K562 (cell line): ENCODE measurements at regions not wholly inside any gene's neighbourhood (a gene's known extent, or its start where the extent isn't known, plus 50 kb on each side); places are given as distances from the start of the nearest gene placed in this dataset.

Source experiments
- ATAC-seq: fragments of 200-7000 bp; cut with Tn5 transposase; 3 replicates; pipeline ENCODE4 v1.9.1; 2020; ENCODE audit warnings: moderate library complexity
- BruUV-seq: library from RNA; stranded (reverse); fragments of 400-500 nt; replicated peaks from 2 replicates; lab custom pipeline; 2021; lab: Mats Ljungman, UMichigan
- CTCF ChIA-PET: fragments of 300-600 bp; formaldehyde crosslinking; extraction: SDS; loops from one replicate; lab custom pipeline; 2021; ENCODE audit warnings: low intra/inter-chr PET ratio; lab: Yijun Ruan, JAX
- POLR2A ChIA-PET: fragments of 300-600, 350-650 bp; sonication (Branson Sonifier 250); formaldehyde crosslinking; extraction: SDS; loops from one replicate; lab custom pipeline; 2021; ENCODE audit warnings: antibody characterized with exemption, inconsistent platforms; lab: Yijun Ruan, JAX
- DNase-seq, 4 experiments: peaks; one replicate each; pipeline versions ENCODE4 v3.0.0 to v3.0.0-alpha.2; 2011 to 2018; ENCODE audit warnings: low spot score in 3 of 4, mixed read lengths in 3 of 4; ENCODE audit errors: extremely low read depth in 1 of 4
- FAIRE-seq: peaks from 2 replicates; lab custom pipeline; 2011; peaks lifted over from hg19 to GRCh38; lab: Jason Lieb, UNC
- H2AFZ ChIP-seq: 2 replicates; pipeline ENCODE4 v1.6.0; 2011; ENCODE audit warnings: low read depth, low read length, control low read depth, inconsistent platforms
- H3K27ac ChIP-seq: fragments of 200-600 bp; 3 replicates; pipeline ENCODE4 v1.8.0; 2011; ENCODE audit warnings: low read depth, mild to moderate bottlenecking, control low read depth, inconsistent platforms, low read length, moderate library complexity, mixed read lengths; ENCODE audit errors: extremely low read depth
- H3K27me3 ChIP-seq, 2 experiments: fragments of 300-600 bp in 1 of 2; 2 replicates in 1 of 2; 3 replicates in 1 of 2; pipeline versions ENCODE4 v1.6.0 to v1.8.0; 2011; ENCODE audit warnings: inconsistent platforms in 2 of 2, low read length in 2 of 2, mild to moderate bottlenecking in 1 of 2, mixed read lengths in 1 of 2, moderate library complexity in 1 of 2; ENCODE audit not compliant: control insufficient read depth in 2 of 2, insufficient read depth in 2 of 2
- H3K36me3 ChIP-seq: fragments of 300-600 bp; 3 replicates; pipeline ENCODE4 v1.8.0; 2011; ENCODE audit warnings: mild to moderate bottlenecking, low read length, inconsistent platforms; ENCODE audit not compliant: control insufficient read depth, insufficient read depth
- H3K4me1 ChIP-seq, 2 experiments: fragments of 200-600 bp in 1 of 2; replicated peaks in 1 of 2; 2 replicates in 1 of 2; 3 replicates in 1 of 2; pipeline versions ENCODE4 v1.5.1 to v1.8.0; 2011; ENCODE audit warnings: inconsistent platforms in 2 of 2, low read length in 2 of 2, mild to moderate bottlenecking in 1 of 2, mixed read lengths in 1 of 2, moderate library complexity in 1 of 2; ENCODE audit not compliant: control insufficient read depth in 2 of 2, insufficient read depth in 2 of 2
- H3K4me2 ChIP-seq: 2 replicates; pipeline ENCODE4 v1.6.1; 2011; ENCODE audit warnings: low read length, control low read depth, inconsistent platforms, mixed read lengths; ENCODE audit not compliant: insufficient read depth
- H3K4me3 ChIP-seq: fragments of 200-600 bp; sonication (generic), shearing (Covaris generic); 2 replicates; pipeline ENCODE4 v1.5.1; 2016; ENCODE audit warnings: control low read depth, inconsistent platforms
- H3K79me2 ChIP-seq: fragments of 200-600 bp; 3 replicates; pipeline ENCODE4 v1.8.0; 2011; ENCODE audit warnings: low read length, inconsistent platforms; ENCODE audit not compliant: control insufficient read depth, insufficient read depth
- H3K9ac ChIP-seq, 2 experiments: 2 replicates each; pipeline versions ENCODE4 v1.6.0 to v1.6.1; 2011; ENCODE audit warnings: low read depth in 2 of 2, low read length in 2 of 2, control low read depth in 1 of 2, inconsistent platforms in 1 of 2, mild to moderate bottlenecking in 1 of 2, mixed read lengths in 1 of 2; ENCODE audit not compliant: insufficient read depth in 1 of 2
- H3K9me1 ChIP-seq: one replicate; pipeline ENCODE4 v1.6.0; 2011; ENCODE audit warnings: inconsistent platforms, mild to moderate bottlenecking, low read length, moderate library complexity; ENCODE audit not compliant: control insufficient read depth, insufficient read depth
- H3K9me3 ChIP-seq: replicated peaks from 2 replicates; pipeline ENCODE4 v1.5.1; 2011; ENCODE audit warnings: low read depth, low read length, inconsistent platforms; ENCODE audit not compliant: control insufficient read depth, insufficient read depth
- H4K20me1 ChIP-seq: replicated peaks from 2 replicates; pipeline ENCODE4 v1.6.1; 2011; ENCODE audit warnings: low read length, inconsistent platforms, mixed read lengths; ENCODE audit not compliant: control insufficient read depth, insufficient read depth
- ASH1L ChIP-seq: fragments of 450-650 bp; IDR thresholded peaks from 2 replicates; pipeline ENCODE4 v1.6.1; 2018; ENCODE audit warnings: borderline replicate concordance, mild to moderate bottlenecking, low read depth; ENCODE audit not compliant: partially characterized antibody
- HDAC3 ChIP-seq: fragments of 450-650 bp; IDR thresholded peaks from 2 replicates; pipeline ENCODE4 v1.6.1; 2018; ENCODE audit warnings: borderline replicate concordance, mild to moderate bottlenecking, moderate library complexity; ENCODE audit not compliant: partially characterized antibody
- JUND ChIP-seq, 2 experiments: IDR thresholded peaks; 2 replicates in 1 of 2; 3 replicates in 1 of 2; pipeline ENCODE4 v1.6.1; 2011; ENCODE audit warnings: borderline replicate concordance in 2 of 2, low read depth in 2 of 2, low read length in 2 of 2, improper control_type of control experiment in 1 of 2, missing biosample characterization in 1 of 2, missing genetic modification characterization in 1 of 2, missing genetic modification reagents in 1 of 2
- KLF13 ChIP-seq: fragments of 450-650 bp; IDR thresholded peaks from 2 replicates; pipeline ENCODE4 v1.6.1; 2016; ENCODE audit warnings: missing genetic modification characterization, low read depth, mild to moderate bottlenecking, missing compliant biosample characterization, moderate library complexity, borderline replicate concordance
- KLF16 ChIP-seq: IDR thresholded peaks from 2 replicates; pipeline ENCODE4 v1.6.1; 2016; ENCODE audit warnings: antibody characterized with exemption
- L3MBTL2 ChIP-seq: fragments of 450-650 bp; IDR thresholded peaks from 2 replicates; pipeline ENCODE4 v1.6.1; 2016; ENCODE audit warnings: mild to moderate bottlenecking, moderate library complexity
- NUFIP1 ChIP-seq: fragments of 450-650 bp; IDR thresholded peaks from 2 replicates; pipeline ENCODE4 v1.6.1; 2018; ENCODE audit not compliant: partially characterized antibody
- SNRNP70 ChIP-seq: fragments of 200-400 bp; formaldehyde crosslinking; optimal IDR thresholded peaks from 2 replicates; pipeline ENCODE3; 2017; ENCODE audit warnings: low read depth, low read length
- SRSF7 ChIP-seq: fragments of 200-400 bp; formaldehyde crosslinking; optimal IDR thresholded peaks from 2 replicates; pipeline ENCODE3; 2017; ENCODE audit warnings: mild to moderate bottlenecking, low read depth, low read length
- SRSF9 ChIP-seq: fragments of 200-400 bp; formaldehyde crosslinking; IDR thresholded peaks from 2 replicates; pipeline ENCODE4 v1.6.1; 2017; ENCODE audit warnings: low read depth, low read length, borderline replicate concordance
- XRCC5 ChIP-seq: fragments of 200-400 bp; formaldehyde crosslinking; IDR thresholded peaks from 2 replicates; pipeline ENCODE4 v1.6.1; 2017; ENCODE audit warnings: low read depth, mild to moderate bottlenecking, low read length
- YY1 ChIP-seq, 3 experiments: IDR thresholded peaks; 2 replicates each; pipeline ENCODE4 v1.6.1; 2011; ENCODE audit warnings: low read length in 2 of 3, mild to moderate bottlenecking in 2 of 3, moderate library complexity in 2 of 3, borderline replicate concordance in 1 of 3, control low read depth in 1 of 3, low read depth in 1 of 3; ENCODE audit not compliant: insufficient read depth in 3 of 3, insufficient replicate concordance in 2 of 3, control insufficient read depth in 1 of 3, insufficient read length in 1 of 3; ENCODE audit errors: extremely low read depth in 1 of 3
- ZNF766 ChIP-seq: fragments of 200-800 bp; sonication (Bioruptor generic); conservative IDR thresholded peaks from 2 replicates; pipeline ENCODE4 v1.6.1; 2016; ENCODE audit warnings: missing genetic modification characterization, missing compliant biosample characterization
- WGBS: fragments of 100-300 bp; shearing (Covaris generic); methylation state at CpG from one replicate; pipeline ENCODE4 v1.1.6; 2016; ENCODE audit warnings: low coverage, mixed read lengths; ENCODE audit not compliant: insufficient coverage; ENCODE audit errors: missing lambda C conversion rate; 5-methylcytosine and 5-hydroxymethylcytosine counted together
- in situ Hi-C: fragments of 300-500 bp; cut with MboI; formaldehyde crosslinking; loops from 4 replicates; pipeline ENCODE4 v1.15.0; 2018; ENCODE audit warnings: inconsistent platforms, mixed read lengths
- intact Hi-C: fragments of 100-400 bp; cut with micrococcal nuclease; formaldehyde crosslinking; loops from 2 replicates; pipeline ENCODE4 v1.14.2; 2022
- TF ChIP-seq, protein P1 (sequence below), 2 experiments: fragments of 450-650 bp in 1 of 2; sonication (generic) in 1 of 2; formaldehyde crosslinking in 1 of 2; IDR thresholded peaks in 1 of 2; conservative IDR thresholded peaks in 1 of 2; 2 replicates each; pipeline versions ENCODE4 v1.6.1 to v1.8.1; 2016 to 2023; ENCODE audit warnings: mild to moderate bottlenecking in 2 of 2, moderate library complexity in 2 of 2, inconsistent platforms in 1 of 2, missing genetic modification reagents in 1 of 2
- TF ChIP-seq, protein P2 (sequence below): sonication (generic); formaldehyde crosslinking; IDR thresholded peaks from 2 replicates; pipeline ENCODE4 v1.8.1; 2023; ENCODE audit warnings: mild to moderate bottlenecking, missing genetic modification reagents
- TF ChIP-seq, protein P3 (sequence below), 2 experiments: fragments of 250-450 bp in 1 of 2; fragments of 450-650 bp in 1 of 2; sonication (Bioruptor Pico) in 1 of 2; IDR thresholded peaks; 2 replicates each; pipeline versions ENCODE4 v1.6.1 to v1.8.0; 2016 to 2021; ENCODE audit warnings: mild to moderate bottlenecking in 2 of 2, moderate library complexity in 2 of 2, missing compliant biosample characterization in 1 of 2, missing genetic modification characterization in 1 of 2

DNA sequence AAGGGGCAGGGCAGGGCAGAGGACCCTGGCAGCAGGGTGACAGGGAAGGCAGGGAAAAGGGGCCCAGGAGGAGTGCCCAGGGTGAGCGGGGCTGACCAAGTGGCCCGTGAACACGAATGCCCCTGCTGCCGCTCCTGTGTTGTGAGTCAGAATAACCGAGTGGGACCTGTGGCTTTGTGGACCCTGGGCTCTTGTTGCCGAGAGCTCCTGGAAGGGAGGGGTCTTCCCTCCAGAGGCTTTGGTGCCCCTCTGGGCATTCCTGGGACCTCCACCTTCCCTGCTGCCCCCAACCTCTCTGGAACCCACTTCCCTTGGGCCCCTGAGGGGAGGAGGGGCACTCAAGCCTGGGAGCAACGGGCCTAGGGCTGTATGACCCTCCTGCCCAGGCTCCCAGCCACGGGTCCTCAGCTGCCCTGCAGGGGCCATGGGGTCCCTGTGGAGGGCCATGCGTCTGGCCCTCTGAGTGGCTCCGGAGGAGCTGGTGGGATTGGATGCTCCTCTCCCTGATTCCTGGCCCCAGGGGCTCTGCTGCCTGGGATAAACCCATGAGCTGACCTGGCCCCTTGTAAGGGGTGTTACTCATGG, 319.4 kb downstream of the TMEM121 start:
- 0% methylated on average over 3 of the region's 10 CpGs for WGBS
- DNase-seq (no peak), FAIRE-seq (no peak), ATAC-seq (no peak)
- intact Hi-C loops (no loop called here), in situ Hi-C loops (no loop called here)
- Histone ChIP-seq H3K9ac (no peak overlapping the region; a peak in 1 of 4 replicates), H3K79me2 (no peaks in the 10 kb centered on the region), H3K27ac (no peak overlapping the region), H3K9me3 (no peaks in the 10 kb centered on the region), H3K4me3 (no peak overlapping the region), H4K20me1 (no peaks in the 10 kb centered on the region), H2AFZ (no peak overlapping the region), H3K4me1 (no peaks in the 10 kb centered on the region), H3K27me3 (no peaks in the 10 kb centered on the region; a peak in 1 of 5 replicates), H3K36me3 (no peaks in the 10 kb centered on the region), H3K4me2 (no peak overlapping the region), H3K9me1 (no peaks in the 10 kb centered on the region)
- ChIA-PET POLR2A (no interaction called here), CTCF (no interaction called here)
- no TSS peak for BruUV-seq
- TF ChIP-seq HDAC3 (no peak), NUFIP1 (no peak), SRSF9 (no peak), YY1 (IDR thresholded peaks at IDR 0.05; ENCODE audit: borderline replicate concordance in 1 of 3, control insufficient read depth in 1 of 3, extremely low read depth in 1 of 3, insufficient read depth in 3 of 3, insufficient read length in 1 of 3, insufficient replicate concordance in 2 of 3, low read depth in 1 of 3, low read length in 2 of 3) (no peak), SNRNP70 (no peak), KLF16 (no peak), KLF13 (tag) (no peak), SRSF7 (no peak), XRCC5 (no peak), JUND (IDR thresholded peaks at IDR 0.05; ENCODE audit: borderline replicate concordance, low read depth, low read length) (no peak), JUND (tag; IDR thresholded peaks at IDR 0.05; ENCODE audit: borderline replicate concordance, low read depth, low read length) (no peak), ASH1L (no peak), ZNF766 (no peak), L3MBTL2 (no peak)
- TF ChIP-seq, protein P1, sequence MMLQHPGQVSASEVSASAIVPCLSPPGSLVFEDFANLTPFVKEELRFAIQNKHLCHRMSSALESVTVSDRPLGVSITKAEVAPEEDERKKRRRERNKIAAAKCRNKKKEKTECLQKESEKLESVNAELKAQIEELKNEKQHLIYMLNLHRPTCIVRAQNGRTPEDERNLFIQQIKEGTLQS (IDR thresholded peaks at IDR 0.05): no peak
- TF ChIP-seq, protein P1 (CRISPR knock-in tag; conservative IDR thresholded peaks at IDR 0.05): no peak
- TF ChIP-seq, protein P2, sequence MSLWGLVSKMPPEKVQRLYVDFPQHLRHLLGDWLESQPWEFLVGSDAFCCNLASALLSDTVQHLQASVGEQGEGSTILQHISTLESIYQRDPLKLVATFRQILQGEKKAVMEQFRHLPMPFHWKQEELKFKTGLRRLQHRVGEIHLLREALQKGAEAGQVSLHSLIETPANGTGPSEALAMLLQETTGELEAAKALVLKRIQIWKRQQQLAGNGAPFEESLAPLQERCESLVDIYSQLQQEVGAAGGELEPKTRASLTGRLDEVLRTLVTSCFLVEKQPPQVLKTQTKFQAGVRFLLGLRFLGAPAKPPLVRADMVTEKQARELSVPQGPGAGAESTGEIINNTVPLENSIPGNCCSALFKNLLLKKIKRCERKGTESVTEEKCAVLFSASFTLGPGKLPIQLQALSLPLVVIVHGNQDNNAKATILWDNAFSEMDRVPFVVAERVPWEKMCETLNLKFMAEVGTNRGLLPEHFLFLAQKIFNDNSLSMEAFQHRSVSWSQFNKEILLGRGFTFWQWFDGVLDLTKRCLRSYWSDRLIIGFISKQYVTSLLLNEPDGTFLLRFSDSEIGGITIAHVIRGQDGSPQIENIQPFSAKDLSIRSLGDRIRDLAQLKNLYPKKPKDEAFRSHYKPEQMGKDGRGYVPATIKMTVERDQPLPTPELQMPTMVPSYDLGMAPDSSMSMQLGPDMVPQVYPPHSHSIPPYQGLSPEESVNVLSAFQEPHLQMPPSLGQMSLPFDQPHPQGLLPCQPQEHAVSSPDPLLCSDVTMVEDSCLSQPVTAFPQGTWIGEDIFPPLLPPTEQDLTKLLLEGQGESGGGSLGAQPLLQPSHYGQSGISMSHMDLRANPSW (CRISPR knock-in tag): no peak
- TF ChIP-seq, protein P3, sequence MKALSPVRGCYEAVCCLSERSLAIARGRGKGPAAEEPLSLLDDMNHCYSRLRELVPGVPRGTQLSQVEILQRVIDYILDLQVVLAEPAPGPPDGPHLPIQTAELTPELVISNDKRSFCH (CRISPR knock-in tag; IDR thresholded peaks at IDR 0.05): no peak
- TF ChIP-seq, protein P3 (tag; IDR thresholded peaks at IDR 0.05): no peak
